ENCODE measurements at regions not wholly inside any gene's neighbourhood (a gene's known extent, or its start where the extent isn't known, plus 50 kb on each side); places are given as distances from the start of the nearest gene placed in this dataset.

DNA sequence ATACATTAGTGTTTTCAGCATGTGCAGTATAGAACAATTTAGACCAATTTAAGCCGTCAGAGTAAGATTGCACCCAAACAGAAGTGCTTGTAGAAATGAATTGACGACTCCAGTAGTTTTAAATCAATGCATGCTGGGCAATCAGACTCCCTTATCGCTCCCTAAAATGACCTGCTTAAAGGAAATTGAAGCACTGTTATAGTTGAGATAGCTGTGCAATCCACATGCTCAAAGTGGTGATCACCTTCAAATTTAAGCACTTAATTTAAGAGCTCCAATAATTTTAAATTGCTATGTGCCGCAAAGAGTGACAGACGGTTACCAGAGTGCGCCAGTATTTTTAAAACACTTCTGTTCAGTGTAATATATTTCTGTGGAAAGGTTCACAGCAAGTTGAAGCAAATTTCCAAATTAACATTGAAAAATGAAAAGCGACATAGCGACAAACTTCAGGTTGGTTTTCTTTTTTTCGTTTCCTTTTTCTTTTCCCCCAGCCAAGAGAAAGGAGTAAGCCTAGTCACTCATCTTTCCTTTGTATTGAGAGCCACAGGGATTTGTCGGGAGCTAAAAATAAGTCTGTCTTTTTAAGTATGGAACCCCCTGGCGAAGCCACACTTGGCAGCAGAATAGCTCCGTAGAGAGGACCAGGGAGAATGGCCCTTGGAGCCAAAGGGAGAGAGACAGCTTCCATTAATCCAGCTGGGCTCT lies 436.4 kb upstream of the RBMS3 start:
- H3K9me3 ChIP-seq, result no peaks in the 10 kb centered on the region
- H3K27me3 ChIP-seq, result no peaks in the 10 kb centered on the region
- no peak for TF ChIP-seq POLR2A (IDR thresholded peaks at IDR 0.05)
- TF ChIP-seq, protein P1, sequence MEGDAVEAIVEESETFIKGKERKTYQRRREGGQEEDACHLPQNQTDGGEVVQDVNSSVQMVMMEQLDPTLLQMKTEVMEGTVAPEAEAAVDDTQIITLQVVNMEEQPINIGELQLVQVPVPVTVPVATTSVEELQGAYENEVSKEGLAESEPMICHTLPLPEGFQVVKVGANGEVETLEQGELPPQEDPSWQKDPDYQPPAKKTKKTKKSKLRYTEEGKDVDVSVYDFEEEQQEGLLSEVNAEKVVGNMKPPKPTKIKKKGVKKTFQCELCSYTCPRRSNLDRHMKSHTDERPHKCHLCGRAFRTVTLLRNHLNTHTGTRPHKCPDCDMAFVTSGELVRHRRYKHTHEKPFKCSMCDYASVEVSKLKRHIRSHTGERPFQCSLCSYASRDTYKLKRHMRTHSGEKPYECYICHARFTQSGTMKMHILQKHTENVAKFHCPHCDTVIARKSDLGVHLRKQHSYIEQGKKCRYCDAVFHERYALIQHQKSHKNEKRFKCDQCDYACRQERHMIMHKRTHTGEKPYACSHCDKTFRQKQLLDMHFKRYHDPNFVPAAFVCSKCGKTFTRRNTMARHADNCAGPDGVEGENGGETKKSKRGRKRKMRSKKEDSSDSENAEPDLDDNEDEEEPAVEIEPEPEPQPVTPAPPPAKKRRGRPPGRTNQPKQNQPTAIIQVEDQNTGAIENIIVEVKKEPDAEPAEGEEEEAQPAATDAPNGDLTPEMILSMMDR (IDR thresholded peaks at IDR 0.05), result no peak
- no peaks in the 10 kb centered on the region for H3K4me1 ChIP-seq
- WGBS, 4 donors, result 83 to 88% (median 85%) methylated on average over 12 of the region's 12 CpGs
- ATAC-seq, result peak in 2 of 4 donors; percentile 61 to 68
- H3K36me3 ChIP-seq, result no peaks in the 10 kb centered on the region
- intact Hi-C loops (cut with DNase I), result no loop called here
- no peak overlapping the region for H3K27ac ChIP-seq
- no peak overlapping the region for H3K4me3 ChIP-seq
- peak in 1 of 5 donors; percentile 42 for DNase-seq

DNA sequence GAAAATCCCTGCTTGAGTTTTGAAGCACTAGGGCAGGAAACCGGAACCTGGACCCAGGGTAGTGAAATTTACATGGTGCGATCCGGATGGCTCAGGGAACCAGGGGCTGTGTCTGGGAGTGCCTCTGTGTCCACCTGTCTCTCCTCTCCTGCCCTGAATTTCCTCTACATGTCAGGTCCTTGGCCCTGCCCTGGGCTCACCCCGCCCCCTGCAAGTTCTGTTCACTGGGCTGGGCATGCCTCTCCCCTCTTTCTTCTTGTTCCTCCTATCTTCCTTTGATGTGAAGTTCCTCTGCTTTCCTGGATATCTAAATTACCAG lies 435.9 kb upstream of the RBMS3 start:
- DNase-seq (no peak), ATAC-seq (peak in 1 of 4 donors; percentile 18)
- 87 to 94% (median 91%) methylated on average over 4 of the region's 4 CpGs for WGBS, 4 donors
- intact Hi-C loops (cut with DNase I), result no loop called here
- no peak for TF ChIP-seq POLR2A (IDR thresholded peaks at IDR 0.05)
- TF ChIP-seq, protein P1 (IDR thresholded peaks at IDR 0.05), result no peak
- Histone ChIP-seq H3K9me3 (no peaks in the 10 kb centered on the region), H3K27ac (no peak overlapping the region), H3K4me3 (no peak overlapping the region), H3K36me3 (no peaks in the 10 kb centered on the region), H3K4me1 (no peaks in the 10 kb centered on the region), H3K27me3 (no peaks in the 10 kb centered on the region)

DNA sequence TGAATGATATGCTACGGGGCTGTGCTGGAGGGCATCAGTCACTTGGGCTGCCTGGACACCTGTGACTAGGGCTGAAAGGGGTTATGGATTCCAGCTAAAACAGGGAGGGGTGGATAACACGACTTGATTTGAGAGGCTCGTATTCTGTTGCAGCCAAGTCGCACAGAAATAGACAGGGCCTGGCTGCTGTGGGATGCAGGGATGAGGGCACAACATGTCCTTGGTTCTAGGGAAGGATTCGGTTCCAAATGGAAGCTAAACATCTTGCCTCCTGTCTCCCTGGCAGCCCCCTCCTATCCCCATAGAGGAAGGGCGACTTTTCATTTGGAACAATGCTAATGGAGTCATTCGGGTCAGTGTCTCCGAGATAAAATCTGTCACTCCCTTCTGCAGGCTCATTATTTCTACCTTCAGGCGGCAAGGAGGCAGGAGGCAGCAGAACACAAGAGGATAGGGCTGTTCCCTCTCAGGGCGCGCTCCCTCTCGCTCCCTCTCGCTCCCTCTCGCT lies 433.8 kb upstream of the RBMS3 start:
- 78 to 86% (median 84%) methylated on average over 14 of the region's 14 CpGs for WGBS, 4 donors
- TF ChIP-seq, protein P1 (IDR thresholded peaks at IDR 0.05), result no peak
- TF ChIP-seq POLR2A (IDR thresholded peaks at IDR 0.05), result no peak
- H3K27me3 ChIP-seq, result no peaks in the 10 kb centered on the region
- no peak for ATAC-seq
- no peaks in the 10 kb centered on the region for H3K36me3 ChIP-seq
- H3K9me3 ChIP-seq, result no peaks in the 10 kb centered on the region
- H3K27ac ChIP-seq, result no peak overlapping the region
- intact Hi-C loops (cut with DNase I), result no loop called here
- peaks cover 0 to 6% (median 0%) of the 10 kb centered on the region in 12 donors for H3K4me1 ChIP-seq
- no peak overlapping the region for H3K4me3 ChIP-seq
- no peak for DNase-seq

DNA sequence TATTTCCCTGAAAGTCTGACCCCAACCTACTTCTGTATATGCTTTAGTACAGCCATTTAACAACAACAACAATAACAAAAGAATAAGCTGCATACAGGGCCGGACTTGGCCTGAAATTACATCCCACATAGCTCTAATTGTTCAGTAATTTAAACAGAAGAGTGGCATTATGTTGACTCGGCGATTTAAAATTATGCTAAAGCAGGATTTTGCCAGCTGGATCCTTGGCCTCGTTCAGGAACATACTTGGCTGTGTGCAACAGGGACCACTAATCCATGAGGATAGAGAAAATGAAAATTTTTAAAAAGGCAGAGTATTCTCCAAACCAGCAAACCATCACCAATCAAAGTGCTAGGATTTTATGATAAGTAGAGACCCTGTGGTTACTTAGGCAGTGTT lies 433.1 kb upstream of the RBMS3 start:
- Histone ChIP-seq H3K4me3 (no peak overlapping the region), H3K36me3 (no peaks in the 10 kb centered on the region), H3K9me3 (no peaks in the 10 kb centered on the region), H3K27ac (no peak overlapping the region), H3K27me3 (no peaks in the 10 kb centered on the region), H3K4me1 (peaks cover 0 to 6% (median 0%) of the 10 kb centered on the region in 12 donors)
- ATAC-seq (no peak), DNase-seq (no peak)
- 72 to 89% (median 80%) methylated on average over 4 of the region's 4 CpGs for WGBS, 4 donors
- TF ChIP-seq, protein P1 (IDR thresholded peaks at IDR 0.05), result no peak
- TF ChIP-seq POLR2A (IDR thresholded peaks at IDR 0.05), result no peak
- intact Hi-C loops (cut with DNase I), result no loop called here

Measured in heart left ventricle (tissue), 16 donors.